HG02852 (cell line): ENCODE measurements at regions not wholly inside any gene's neighbourhood (a gene's known extent, or its start where the extent isn't known, plus 50 kb on each side); places are given as distances from the start of the nearest gene placed in this dataset.

Experiments used
- ATAC-seq: cut with Tn5 transposase; IDR thresholded peaks from one replicate; pipeline ENCODE4 v1.9.1; 2021; ENCODE audit warnings: mild to moderate bottlenecking, moderate library complexity; ENCODE audit not compliant: unreplicated experiment

GRCh38 chr12:24608637-24609285, 340.1 kb downstream of the BCAT1 start:
- ATAC-seq: no peak

GRCh38 chr12:24608108-24608507, 340.8 kb downstream of the BCAT1 start:
- ATAC-seq: no peak

GRCh38 chr12:24605916-24606315, 343.0 kb downstream of the BCAT1 start:
- ATAC-seq: no peak

GRCh38 chr12:24605466-24605865, 343.4 kb downstream of the BCAT1 start:
- no peak for ATAC-seq

- no peak for ATAC-seq
These were observed 345.5 kb downstream of the BCAT1 start for GRCh38 chr12:24603371-24603770.

GRCh38 chr12:24600996-24601395, 347.9 kb downstream of the BCAT1 start:
- ATAC-seq: no peak

GRCh38 chr12:24600551-24600950, 348.4 kb downstream of the BCAT1 start:
- no peak for ATAC-seq

GRCh38 chr12:24599736-24600135, 349.2 kb downstream of the BCAT1 start:
- ATAC-seq: no peak

- no peak for ATAC-seq
These were observed 351.3 kb downstream of the BCAT1 start for GRCh38 chr12:24597580-24597979.

- no peak for ATAC-seq
These were observed 352.0 kb downstream of the BCAT1 start for GRCh38 chr12:24596768-24597388.

GRCh38 chr12:24595652-24596235, 353.2 kb downstream of the BCAT1 start:
- ATAC-seq: no peak

- ATAC-seq: no peak
These were observed 357.0 kb downstream of the BCAT1 start for GRCh38 chr12:24591715-24592440.

GRCh38 chr12:24591079-24591626, 357.7 kb downstream of the BCAT1 start:
- no peak for ATAC-seq

- ATAC-seq: no peak
These were observed 362.6 kb downstream of the BCAT1 start for GRCh38 chr12:24586293-24586692.

GRCh38 chr12:24584032-24584675, 364.7 kb downstream of the BCAT1 start:
- no peak for ATAC-seq

GRCh38 chr12:24582954-24583601, 365.8 kb downstream of the BCAT1 start:
- ATAC-seq: no peak

- no peak for ATAC-seq
These were observed 374.4 kb downstream of the BCAT1 start for GRCh38 chr12:24574538-24574937.

- ATAC-seq: no peak
These were observed 375.3 kb downstream of the BCAT1 start for GRCh38 chr12:24573621-24574020.

- ATAC-seq: no peak
These were observed 383.6 kb downstream of the BCAT1 start for GRCh38 chr12:24565300-24565699.

GRCh38 chr12:24562771-24563431, 386.0 kb downstream of the BCAT1 start:
- no peak for ATAC-seq
